Cardiac muscle cell (in vitro differentiated cells and primary cell): ENCODE measurements at regions not wholly inside any gene's neighbourhood (a gene's known extent, or its start where the extent isn't known, plus 50 kb on each side); places are given as distances from the start of the nearest gene placed in this dataset.
A peak's percentile ranks its signal among the peaks of the same experiment; 100 is the strongest.
"Not testable (repeated sequence)": the region's sequence is repeated elsewhere in the genome, so short reads cannot be mapped to it uniquely, and the experiment has no call there.

Source experiments
- DNase-seq, 2 donors: peaks; one replicate each; pipeline versions ENCODE4 v3.0.0 to v3.0.0-alpha.2; 2010 to 2017; ENCODE audit warnings: low read depth in 1 of 2, low spot score in 1 of 2
- H3K27ac ChIP-seq: fragments of 200-600 bp; sonication (generic); 2 replicates; pipeline ENCODE4 v1.5.1; 2016
- H3K27me3 ChIP-seq: fragments of 200-600 bp; sonication (generic); 2 replicates; pipeline ENCODE4 v1.6.0; 2016; ENCODE audit warnings: control low read depth
- H3K36me3 ChIP-seq: fragments of 200-600 bp; sonication (generic); 2 replicates; pipeline ENCODE4 v1.5.1; 2016; ENCODE audit warnings: control low read depth
- H3K4me1 ChIP-seq: fragments of 200-600 bp; sonication (generic); 2 replicates; pipeline ENCODE4 v1.8.1; 2017; ENCODE audit warnings: low read depth, mild to moderate bottlenecking, mixed run types
- H3K4me3 ChIP-seq: fragments of 200-600 bp; sonication (generic); 2 replicates; pipeline ENCODE4 v1.5.1; 2016; ENCODE audit warnings: mild to moderate bottlenecking
- H3K9me3 ChIP-seq: fragments of 200-600 bp; sonication (generic); 2 replicates; pipeline ENCODE4 v1.5.1; 2017; ENCODE audit warnings: low read depth, mild to moderate bottlenecking, control low read depth
- CTCF ChIP-seq: IDR thresholded peaks from 2 replicates; pipeline ENCODE4 v1.5.1; 2012; ENCODE audit warnings: low read depth, mild to moderate bottlenecking, low read length

DNA sequence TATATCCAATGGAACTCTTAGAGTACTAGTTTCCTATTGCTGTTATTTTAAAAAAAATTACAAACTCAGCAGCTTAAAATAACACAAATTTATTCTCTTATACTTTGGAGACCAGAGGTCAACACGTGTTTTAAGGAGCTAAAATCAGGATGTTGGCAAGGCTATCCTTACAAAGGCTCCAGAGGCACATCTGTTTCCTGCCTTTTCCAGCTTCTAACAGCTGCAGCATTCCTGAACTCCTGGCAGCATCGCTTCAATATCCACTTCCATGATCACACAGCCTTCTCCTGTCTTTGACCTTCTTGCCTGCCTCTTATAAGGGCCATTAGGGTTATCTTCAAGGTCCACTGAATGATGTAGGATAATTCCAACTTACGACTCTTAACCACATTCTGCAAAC lies 92.2 kb upstream of the CCNG1 start:
- no peak overlapping the region for H3K4me3 ChIP-seq
- no peak overlapping the region for H3K27ac ChIP-seq
- H3K4me1 ChIP-seq, result no peaks in the 10 kb centered on the region
- peak in 1 of 2 donors; percentile 11 for DNase-seq
- no peaks in the 10 kb centered on the region for H3K9me3 ChIP-seq
- no peak for TF ChIP-seq CTCF
- H3K27me3 ChIP-seq, result no peaks in the 10 kb centered on the region
- no peaks in the 10 kb centered on the region for H3K36me3 ChIP-seq

DNA sequence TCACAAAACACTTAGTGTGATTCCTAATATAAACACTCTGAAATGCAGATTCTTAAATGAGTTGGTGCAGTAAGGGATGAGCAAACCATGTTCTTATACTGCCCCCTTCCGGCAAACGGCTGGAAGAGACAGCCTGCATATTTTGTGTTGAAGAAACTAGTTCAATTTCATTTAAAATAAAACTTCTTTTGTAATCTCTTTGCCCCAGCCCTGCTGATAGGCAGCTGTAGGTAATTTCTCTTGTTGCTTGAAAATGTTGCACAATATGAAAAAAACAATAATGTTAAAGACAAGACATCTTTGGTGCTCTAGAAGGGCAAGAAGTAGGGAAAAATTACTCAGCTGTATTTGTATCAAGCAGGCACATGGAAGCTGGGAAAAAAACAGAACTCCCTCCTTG lies 89.7 kb upstream of the CCNG1 start:
- DNase-seq, result peak; percentile 68 to 85

DNA sequence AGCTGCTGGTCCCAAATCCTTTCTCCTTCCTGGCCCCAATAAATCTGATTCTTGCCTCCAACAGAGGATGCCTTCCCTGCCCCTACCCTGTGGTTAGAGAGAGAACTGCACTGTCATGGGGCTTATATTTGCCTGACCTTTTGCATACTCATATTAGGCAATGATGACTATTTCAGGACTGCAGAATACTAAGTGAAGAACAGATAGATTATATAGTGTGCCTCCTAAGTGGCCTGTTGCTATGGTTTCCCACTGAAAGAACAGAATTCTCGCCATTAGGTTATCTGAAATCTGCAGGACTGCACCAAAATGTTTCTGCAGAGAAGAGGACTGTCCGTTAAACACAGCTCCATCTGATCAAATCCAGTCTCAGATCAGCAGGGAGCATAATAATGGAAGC lies 87.3 kb upstream of the CCNG1 start:
- Histone ChIP-seq H3K36me3 (no peaks in the 10 kb centered on the region), H3K4me3 (no peak overlapping the region), H3K27me3 (no peaks in the 10 kb centered on the region), H3K9me3 (no peaks in the 10 kb centered on the region), H3K27ac (no peak overlapping the region), H3K4me1 (no peaks in the 10 kb centered on the region)
- peak; percentile 43 for TF ChIP-seq CTCF
- DNase-seq, result peak in 1 of 2 donors; percentile 70

More for the DNA sequence above, 89.7 kb upstream of the CCNG1 start:
- peak; percentile 86 for TF ChIP-seq CTCF
- no peaks in the 10 kb centered on the region for H3K9me3 ChIP-seq
- H3K27ac ChIP-seq, result no peak overlapping the region
- H3K4me3 ChIP-seq, result no peak overlapping the region
- no peaks in the 10 kb centered on the region for H3K36me3 ChIP-seq
- no peaks in the 10 kb centered on the region for H3K4me1 ChIP-seq
- no peaks in the 10 kb centered on the region for H3K27me3 ChIP-seq

DNA sequence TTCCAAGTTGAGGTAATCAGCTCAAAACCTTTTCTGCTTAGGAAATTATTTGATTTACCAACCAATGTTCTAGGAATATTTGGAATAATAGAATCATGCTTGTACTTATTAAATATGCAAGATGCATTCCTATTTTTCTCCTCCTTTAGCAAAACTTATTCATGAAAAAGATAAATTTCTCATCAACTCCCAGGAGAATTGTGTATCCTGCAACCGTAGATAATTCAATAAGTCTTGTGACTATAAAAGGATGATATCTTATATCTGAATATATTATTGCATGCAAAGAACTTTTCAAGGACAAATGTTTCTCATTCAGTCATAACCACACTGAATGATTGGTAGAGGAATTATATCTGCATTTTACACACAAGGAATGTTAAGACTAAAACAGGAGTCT lies 84.9 kb upstream of the CCNG1 start:
- Histone ChIP-seq H3K27ac (no peak overlapping the region), H3K4me3 (no peak overlapping the region), H3K36me3 (no peaks in the 10 kb centered on the region), H3K9me3 (no peaks in the 10 kb centered on the region), H3K27me3 (no peaks in the 10 kb centered on the region), H3K4me1 (no peaks in the 10 kb centered on the region)
- no peak for DNase-seq
- TF ChIP-seq CTCF, result no peak

DNA sequence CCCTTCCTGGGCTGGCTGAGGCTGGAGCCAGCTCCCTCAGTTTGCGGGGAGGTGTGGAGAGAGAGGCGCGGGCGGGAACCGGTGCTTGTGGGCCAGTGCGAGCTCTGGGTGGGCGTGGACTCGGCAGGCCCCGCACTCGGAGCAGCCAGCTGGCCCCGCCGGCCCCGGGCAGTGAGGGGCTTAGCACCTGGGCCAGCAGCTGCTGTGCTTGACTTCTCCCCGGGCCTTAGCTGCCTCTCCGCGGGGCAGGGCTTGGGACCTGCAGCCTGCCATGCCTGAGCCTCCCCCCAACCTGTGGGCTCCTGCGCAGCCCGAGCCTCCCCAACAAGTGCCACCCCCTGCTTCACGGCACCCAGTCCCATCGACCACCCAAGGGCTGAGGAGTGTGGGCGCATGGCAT lies 81.6 kb upstream of the CCNG1 start:
- not testable (repeated sequence) for H3K27me3 ChIP-seq, H3K9me3 ChIP-seq, H3K4me1 ChIP-seq, H3K4me3 ChIP-seq, H3K27ac ChIP-seq, H3K36me3 ChIP-seq, DNase-seq

GRCh38 chr5:163357636-163358035 lies 79.8 kb upstream of the CCNG1 start:
- no peak overlapping the region for H3K27ac ChIP-seq
- no peaks in the 10 kb centered on the region for H3K36me3 ChIP-seq
- no peak for TF ChIP-seq CTCF
- H3K9me3 ChIP-seq, result no peaks in the 10 kb centered on the region
- no peak overlapping the region for H3K4me3 ChIP-seq
- no peak for DNase-seq
- no peaks in the 10 kb centered on the region for H3K4me1 ChIP-seq
- no peaks in the 10 kb centered on the region for H3K27me3 ChIP-seq
